ENCODE measurements at regions not wholly inside any gene's neighbourhood (a gene's known extent, or its start where the extent isn't known, plus 50 kb on each side); places are given as distances from the start of the nearest gene placed in this dataset.
"Not testable (repeated sequence)": the region's sequence is repeated elsewhere in the genome, so short reads cannot be mapped to it uniquely, and the experiment has no call there.

DNA sequence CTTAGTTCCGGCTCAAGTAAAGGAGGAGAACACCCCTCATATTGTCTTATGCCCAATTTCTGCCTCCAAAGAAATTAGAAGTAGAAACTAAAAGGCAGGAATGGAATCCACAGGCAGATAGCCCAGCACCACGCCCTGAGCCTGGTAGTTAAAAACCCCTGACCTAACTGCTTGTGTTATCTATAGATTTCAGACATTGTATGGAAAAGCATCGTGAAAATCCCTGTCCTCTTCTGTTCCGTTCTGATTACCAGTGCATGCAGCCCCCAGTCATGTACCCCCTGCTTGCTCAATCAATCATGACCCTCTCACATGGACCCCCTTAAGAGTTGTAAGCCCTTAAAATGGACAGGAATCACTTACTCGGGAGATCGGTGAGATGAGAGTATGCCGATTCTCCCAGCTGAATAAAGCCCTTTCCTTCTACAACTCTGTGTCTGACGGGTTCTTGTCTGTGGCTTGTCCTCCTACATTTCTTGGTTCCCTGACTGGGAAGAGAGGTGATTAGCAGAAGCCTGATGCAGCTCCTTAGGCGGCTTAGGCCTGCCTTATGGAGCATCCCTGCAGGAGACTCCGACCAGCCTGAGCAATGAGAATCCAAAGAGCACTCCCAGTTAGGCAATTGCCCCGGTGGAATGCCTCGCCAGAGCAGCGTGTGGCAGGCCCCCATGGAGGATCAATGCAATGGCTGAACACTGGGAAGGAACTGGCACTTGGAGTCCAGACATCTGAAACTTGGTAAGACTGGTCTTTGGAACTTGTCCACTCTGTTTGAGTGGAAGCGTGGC, 362.6 kb upstream of the TCF4 start:
- no peak for DNase-seq (ENCODE audit: low spot score)

DNA sequence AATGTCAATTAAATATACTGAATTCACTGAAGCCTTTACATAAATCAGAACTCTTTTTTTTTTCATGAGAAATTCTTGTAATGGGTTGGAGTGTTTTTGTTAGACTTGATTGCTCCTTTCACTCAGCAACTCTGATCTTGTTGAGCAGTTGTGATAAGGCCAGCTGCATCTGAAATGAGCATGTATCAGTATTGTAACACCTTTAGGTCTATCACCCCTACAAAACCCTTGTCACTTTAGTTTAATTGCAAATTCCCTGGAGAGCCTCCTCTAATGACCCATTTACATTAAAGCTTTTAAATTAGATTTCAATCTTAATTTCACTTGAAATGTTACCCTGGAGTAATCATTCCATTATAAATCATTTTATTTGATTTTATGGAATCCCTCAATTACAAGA, 346.8 kb upstream of the TCF4 start:
- no peak for DNase-seq (ENCODE audit: low spot score)

DNA sequence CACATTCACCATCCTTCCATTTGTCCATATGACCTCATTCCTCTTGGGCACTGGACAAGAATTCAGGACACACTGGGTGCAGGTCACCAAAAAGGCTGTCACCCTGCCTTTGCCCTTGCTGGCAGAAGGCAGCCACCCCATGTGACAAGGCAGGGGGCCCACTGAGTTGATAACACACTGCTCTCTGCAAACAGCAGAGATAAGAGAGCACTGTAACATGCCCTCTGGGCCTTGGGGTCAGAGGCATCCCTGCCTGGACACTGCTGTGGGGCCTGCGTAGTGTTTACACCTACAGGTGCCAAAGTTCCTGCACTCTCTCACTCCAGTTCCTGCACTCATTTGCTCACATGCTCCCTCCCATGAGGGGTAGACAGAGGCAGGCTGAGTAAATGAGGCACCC, 344.7 kb upstream of the TCF4 start:
- no peak for DNase-seq (ENCODE audit: low spot score)

DNA sequence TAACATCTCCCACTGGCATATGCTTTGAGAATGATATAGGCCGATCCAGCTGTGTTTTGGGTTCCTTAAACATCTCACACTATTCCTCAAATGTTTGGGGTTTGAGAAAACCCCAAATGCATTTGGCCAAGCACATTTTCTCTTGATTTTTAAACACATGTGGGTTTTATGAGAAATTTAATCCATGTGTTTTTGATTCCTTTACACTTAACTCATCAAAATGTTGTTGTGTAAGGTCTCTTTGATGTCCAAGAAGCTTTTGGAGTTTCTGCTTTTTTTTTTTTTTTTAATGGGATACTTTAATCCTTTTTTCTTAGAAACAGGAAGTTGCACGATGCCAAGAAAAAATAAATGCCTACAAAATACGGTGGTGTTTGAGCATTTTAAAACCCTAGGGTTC, 339.8 kb upstream of the TCF4 start:
- DNase-seq (ENCODE audit: low spot score): no peak

DNA sequence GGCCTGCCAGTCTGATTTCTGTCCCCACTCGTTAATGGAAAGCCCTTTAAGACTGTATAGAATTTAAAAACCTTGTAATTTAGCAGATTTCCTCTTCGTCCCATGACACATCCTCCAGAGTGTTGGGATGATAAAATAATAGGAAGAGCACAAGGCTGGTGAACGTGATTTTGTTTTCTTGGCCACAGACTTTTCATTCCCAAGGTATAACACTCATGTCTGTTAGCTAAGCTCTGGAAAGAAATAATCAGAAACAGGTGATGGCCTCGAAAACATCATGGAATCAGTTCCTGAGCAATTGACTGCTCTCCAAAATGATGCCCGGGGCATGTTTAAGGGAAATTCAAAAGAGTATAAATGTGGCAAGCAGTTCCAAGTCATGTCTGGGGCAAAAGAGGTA, 337.8 kb upstream of the TCF4 start:
- no peak for DNase-seq (ENCODE audit: low spot score)

DNA sequence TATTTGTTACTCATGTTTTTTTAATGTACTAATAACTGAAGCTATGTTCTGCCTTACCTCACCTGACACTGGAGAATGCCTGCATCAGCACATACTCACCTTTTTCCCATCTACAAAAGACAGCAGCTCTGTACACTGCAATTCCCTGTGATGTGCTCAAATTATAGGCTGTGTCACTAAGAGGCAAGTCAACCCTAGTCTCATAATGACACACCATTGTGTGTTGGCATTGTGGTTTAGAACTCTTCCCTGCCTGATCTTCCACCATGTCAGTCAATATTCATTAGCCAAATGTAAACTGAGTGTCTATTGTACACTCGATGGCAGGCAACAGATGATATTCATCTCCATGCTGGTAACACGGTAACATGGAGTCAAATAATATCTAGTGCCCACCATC, 332.1 kb upstream of the TCF4 start:
- no peak for DNase-seq (ENCODE audit: low spot score)

DNA sequence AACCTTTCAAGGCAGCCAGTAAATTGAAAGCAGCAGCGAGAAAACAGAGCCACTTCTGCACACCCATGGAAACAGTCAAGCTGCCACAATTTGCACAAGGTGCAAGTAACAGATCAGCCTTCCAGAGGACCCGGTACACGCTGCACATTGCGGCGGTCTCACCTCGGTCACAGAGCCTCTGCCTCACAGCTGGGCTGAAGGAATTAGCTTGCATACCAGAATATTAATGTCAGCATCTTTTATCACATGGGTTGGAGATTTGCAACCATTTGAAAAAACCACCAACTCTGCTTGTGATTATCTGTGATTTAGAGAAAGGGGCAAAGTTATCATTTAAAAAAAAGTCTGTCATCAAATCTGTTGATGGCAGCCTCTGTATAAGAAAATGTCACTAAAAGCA, 330.5 kb upstream of the TCF4 start:
- DNase-seq (ENCODE audit: low spot score): no peak

DNA sequence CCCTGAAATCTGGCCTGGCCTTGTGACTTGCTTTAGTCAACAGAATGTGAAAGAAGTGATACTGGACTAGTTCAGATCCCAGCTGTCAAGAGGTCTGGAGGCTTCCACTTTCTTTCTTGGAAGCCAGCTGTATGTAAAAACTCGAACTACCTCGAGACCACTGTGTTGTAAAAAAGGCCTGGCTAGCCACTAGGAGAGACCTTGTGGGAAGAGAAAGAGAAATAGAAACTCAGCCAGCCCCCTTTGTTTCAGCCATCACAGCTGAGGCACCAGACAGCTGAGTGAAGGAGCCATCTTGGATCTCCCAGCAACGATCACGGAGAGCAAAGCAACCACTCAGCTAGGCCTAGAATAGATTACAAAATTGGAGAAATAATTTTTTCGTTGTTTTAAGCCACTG, 324.9 kb upstream of the TCF4 start:
- no peak for DNase-seq (ENCODE audit: low spot score)

DNA sequence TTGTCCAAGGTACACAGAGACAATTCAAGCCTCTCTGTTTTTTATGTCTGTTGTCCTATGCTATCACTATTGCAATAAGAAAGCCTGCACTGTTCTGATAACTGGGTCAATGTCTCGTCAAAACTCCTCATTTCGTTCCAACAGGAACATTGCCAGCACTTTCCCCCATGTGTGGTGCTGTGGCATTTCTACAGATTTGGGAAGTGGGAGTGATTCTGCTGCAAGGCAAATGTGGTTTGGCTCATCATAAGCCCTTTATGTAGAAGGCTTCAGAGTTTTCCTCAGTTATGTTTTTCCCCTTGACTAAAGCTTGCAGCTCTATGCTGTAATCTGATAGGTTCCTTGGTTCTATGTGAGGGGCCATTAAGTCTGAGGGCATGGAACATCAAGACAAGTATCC, 324.1 kb upstream of the TCF4 start:
- DNase-seq (ENCODE audit: low spot score): no peak

DNA sequence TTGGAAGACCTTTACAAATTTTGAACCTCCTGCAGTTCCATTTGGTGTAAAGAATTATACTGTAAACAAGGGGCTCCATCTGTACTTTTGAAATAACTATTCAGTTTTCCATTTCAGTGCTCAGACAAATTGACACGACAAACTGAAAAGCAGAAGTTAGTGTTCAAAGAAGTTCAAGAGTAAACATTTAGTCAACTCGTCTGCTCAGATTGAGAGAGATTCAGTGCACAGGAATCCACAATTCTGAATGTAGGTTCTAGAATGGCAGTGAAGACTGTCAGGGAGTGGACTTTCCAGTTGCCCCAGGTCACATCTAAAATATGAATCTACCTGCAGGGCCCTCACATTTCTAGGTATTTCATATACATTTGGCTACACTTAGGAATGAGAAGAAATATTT, 322.3 kb upstream of the TCF4 start:
- DNase-seq (ENCODE audit: low spot score): no peak

DNA sequence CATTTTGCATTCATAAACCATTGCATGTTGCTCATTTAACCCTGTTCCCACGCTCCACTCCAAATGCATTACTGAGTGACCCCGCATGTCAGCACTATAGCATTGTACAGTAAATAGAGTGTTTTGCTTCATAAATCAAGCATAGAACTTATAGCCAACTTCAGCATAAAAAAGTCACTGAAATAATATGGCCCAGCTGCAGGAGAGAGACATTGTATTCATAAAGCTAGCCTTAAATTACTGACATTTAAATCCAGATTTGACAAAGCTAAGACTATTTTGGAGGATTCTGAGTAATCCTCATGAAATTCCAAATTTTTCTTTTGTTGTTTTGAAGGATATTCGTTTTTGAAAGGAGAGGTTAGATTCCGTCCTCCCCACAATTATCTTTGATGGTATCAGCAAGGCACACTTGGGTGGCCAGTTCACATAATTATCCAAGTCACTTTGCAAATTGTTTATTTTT, 320.9 kb upstream of the TCF4 start:
- DNase-seq (ENCODE audit: low spot score): no peak

DNA sequence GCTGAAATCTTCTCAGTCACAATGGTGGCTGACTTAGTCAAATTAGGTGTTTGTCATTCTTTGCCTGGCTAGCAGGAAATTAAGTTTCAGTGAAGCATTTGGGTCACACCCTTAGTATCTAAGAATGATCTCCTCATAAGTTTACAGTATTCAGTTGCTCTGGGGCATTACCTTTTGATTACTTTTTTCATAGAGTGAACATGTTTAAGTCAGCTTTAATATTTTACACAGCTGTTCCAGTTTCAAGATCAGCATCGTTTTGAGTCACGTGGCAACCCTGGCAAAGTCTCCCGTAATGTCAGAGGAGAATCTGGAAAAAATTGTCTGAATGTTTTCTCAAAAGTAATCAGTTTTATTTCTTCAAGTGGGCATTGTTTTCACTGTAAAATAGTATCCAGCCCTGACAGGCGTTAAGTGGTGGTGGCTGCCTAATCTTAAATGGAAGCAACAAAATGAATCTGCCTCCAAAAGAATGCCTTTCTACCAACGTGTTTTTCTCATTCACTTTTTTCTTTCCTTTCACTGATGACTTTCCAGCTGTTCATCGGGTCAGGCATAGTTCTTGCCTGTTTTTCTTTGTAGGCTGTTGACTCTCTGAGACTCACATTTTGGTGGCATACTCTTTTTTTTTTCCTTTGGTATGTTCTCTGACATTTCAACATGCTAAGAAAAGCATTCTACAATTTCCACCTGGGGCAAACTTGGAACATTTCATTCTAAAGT, 319.6 kb upstream of the TCF4 start:
- no peak for DNase-seq (ENCODE audit: low spot score)

DNA sequence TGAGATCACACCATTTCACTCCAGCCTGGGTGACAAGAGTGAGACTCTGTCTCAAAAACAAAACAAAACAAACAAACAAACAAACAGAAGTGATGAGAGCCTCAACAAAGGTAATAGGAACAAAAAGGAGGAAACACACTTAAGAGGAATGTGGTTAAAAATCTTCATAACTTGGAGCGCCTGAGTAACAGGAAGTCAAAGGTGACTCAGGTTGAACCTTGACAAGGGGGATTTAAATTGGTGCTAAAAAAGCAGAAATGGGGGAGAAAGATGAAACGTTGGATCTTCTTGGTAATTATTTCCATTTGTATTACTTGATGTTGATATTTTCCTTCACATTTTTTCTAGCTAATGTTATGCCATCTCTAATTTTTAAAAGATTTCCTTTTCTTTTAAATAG, 318.5 kb upstream of the TCF4 start:
- no peak for DNase-seq (ENCODE audit: low spot score)

DNA sequence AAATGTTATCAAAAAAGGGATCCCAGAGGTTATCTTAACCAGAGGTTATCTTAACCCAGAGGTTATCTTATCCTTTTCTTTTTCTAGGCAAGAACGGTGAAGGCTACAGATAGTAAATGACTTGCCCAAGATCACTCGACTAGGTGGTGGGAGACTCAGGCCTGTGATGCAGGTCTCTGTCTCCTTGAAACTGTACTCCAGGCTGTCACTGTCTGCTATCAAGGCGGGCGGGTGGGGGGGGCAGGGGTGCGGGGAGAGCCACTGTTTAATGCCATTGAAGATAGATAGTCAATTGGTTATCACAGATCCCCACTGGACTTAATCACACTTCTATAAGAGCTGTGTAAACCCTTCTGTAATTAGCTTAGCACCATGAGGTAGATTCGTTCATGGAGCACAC, 315.9 kb upstream of the TCF4 start:
- DNase-seq (ENCODE audit: low spot score): no peak

DNA sequence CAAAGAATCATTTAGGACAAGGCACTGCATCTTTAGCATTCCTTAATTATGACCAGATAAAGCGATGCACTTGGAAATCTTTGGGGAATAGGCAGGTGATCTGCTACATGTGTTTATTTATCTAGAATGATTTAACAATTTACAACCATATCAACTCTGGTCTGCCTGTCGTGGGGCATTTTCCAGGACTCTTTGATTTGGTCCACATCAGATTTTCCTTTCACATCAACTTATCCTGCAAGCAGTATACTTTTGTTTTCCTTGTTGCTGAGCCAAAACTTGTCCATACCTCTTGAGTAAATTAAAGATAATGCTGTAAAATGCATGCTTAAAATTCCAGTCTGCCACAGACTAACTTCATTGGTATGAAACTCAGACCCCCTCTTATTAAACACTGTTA, 312.4 kb upstream of the TCF4 start:
- no peak for DNase-seq (ENCODE audit: low spot score)

DNA sequence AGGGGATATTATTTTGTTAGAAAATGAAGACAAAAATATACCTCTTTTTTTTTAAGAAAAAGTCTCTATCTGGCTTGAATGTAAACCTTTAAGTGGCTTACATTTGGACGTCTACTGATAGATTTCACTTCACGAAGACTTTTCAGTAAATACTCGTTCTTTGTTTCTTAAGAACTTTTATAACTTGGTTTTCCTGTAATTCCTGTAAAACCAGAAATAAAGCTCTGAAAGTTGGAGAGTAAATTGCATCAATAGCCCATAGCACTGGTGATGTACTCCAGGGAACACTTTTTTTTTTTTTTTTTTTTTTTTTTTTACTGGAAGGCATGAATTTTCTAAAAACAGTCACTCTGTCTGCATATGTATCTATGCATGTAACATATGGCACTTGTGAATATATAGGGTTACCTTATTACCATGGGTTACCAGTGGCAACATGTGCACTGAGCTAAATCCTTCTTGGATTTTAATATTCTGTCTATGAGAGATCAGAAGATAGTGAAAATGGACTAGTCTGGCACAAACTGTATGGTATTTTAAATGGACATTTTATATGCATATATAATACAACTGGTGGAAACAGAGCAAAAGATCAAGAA, 309.2 kb upstream of the TCF4 start:
- no peak for DNase-seq (ENCODE audit: low spot score)

DNA sequence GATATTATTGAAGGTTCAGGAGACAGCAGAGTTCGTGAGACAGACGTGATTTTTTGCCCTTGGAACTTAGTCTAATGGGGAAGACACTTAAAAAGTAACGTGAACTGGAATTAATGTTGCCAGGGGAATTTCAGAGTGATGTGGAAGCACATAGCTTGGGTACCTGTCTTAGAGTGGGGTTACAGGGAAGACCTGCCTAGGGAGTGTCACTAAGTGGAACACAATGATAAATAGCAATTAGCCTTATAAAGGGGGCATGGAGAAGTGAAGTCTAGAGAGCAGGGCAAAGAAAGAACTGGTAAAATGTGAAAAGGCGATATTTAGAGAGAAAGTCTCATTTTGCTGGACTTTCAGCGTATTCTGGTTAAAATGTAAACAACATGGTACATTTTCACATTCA, 306.0 kb upstream of the TCF4 start:
- DNase-seq (ENCODE audit: low spot score): no peak

DNA sequence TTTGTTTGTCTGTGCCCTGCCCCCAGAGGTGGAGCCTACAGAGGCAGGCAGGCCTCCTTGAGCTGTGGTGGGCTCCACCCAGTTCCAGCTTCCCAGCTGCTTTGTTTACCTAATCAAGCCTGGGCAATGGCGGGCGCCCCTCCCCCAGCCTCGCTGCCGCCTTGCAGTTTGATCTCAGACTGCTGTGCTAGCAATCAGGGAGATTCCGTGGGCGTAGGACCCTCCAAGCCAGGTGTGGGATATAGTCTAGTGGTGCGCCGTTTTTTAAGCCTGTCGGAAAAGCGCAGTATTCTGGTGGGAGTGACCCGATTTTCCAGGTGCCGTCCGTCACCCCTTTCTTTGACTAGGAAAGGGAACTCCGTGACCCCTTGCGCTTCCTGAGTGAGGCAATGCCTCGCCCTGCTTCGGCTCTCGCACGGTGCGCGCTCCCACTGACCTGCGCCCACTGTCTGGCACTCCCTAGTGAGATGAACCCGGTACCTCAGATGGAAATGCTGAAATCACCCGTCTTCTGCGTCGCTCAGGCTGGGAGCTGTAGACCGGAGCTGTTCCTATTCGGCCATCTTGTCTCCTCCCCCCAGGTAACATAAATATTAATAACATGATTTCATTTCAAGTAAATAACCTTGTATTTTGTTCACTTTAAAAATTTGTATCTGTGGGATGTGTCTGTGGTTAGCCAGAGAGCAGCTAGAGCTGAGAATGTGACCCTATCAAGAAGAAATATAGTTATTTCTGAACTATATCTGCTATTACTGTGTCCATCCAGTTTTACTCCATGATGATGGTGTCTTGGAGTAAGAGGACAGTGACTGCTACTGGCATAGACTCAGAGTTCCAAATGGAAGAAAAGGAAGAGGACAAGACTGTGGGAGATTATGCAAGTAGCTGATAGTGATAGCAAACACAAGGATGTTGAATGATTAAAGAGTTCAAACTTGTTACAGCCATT, 305.1 kb upstream of the TCF4 start:
- DNase-seq (ENCODE audit: low spot score): not testable (repeated sequence)

DNA sequence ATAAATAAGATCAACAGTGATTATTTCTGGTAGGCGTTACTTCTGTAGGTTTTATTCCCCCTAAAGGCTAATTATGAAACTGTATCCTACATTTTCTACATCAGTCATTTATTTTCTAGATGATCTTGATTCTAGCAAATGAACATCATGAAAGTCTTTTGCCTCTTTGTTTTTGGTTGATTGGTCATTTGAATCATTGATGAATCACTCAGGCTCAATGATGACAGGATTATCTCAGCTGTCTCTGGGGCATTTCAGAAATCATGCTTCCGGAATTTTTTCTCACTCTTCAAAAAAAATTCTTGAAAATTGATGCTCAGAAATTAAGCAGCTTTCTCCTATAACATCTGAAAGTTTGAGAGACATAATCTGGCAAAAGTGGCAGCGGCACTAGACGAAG, 298.9 kb upstream of the TCF4 start:
- DNase-seq (ENCODE audit: low spot score): no peak

DNA sequence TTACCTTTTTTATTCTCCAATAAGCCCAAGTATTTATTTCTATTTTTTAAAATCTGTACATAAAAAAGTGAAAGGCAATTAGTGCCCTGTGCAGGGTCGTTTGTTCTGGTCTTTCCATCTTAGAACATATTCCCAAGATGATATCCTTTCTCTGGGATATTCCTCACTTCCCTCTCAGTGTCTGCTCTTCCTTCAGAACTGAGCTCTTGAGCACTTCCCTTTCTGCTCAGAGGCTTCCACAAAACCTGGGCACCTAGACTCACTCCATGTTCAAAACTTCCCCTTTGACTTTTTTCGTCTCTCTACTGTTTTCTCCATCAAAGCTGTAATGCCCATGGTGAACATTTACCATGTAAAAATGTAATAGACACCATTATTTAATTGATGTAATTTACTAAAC, 296.5 kb upstream of the TCF4 start:
- DNase-seq (ENCODE audit: low spot score): no peak

DNA sequence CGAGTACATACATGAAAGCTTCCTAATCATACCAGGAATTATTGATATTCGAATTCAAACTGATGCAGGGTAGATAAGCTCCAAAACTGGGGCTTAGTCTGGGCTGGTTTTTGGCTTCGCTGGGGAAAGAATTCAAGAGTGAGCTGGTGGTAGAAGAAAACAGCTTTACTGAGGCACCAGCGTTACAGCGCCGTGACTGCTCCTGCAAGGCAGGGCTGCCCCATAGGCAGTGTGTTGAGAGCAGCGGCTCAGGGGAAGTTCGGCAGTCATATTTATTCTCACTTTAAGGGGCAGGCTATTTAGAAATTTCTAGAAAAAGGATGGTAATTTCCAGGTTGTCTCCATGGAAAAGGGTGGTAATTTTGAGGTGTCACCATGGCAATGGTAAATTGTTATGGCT, 292.6 kb upstream of the TCF4 start:
- DNase-seq (ENCODE audit: low spot score): no peak

DNA sequence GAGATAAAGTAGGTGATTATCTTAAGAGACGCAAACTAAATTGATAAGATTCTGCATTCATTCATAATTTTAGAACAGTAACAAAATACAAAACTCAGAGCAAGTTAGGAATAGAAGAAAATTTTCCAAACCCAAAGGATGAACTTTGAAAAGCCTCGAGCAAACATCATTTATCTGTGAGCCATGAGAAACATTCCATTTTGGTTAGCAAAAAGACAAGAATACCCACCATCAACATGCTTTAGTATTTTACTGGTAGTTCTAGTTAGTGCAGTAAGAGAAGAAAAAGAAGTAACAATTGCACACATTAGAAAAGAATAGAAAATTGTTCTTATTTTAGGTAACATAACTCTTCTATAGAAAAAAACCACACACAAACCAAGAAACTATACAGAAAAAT, 291.3 kb upstream of the TCF4 start:
- DNase-seq (ENCODE audit: low spot score): no peak
